Mammary epithelial cell (primary cell): ENCODE measurements at regions not wholly inside any gene's neighbourhood (a gene's known extent, or its start where the extent isn't known, plus 50 kb on each side); places are given as distances from the start of the nearest gene placed in this dataset.

Experiments used
- CTCF ChIP-seq, 2 donors: IDR thresholded peaks in 1 of 2; conservative IDR thresholded peaks in 1 of 2; 2 replicates each; pipeline ENCODE4 v1.5.1; 2011 to 2012; ENCODE audit warnings: inconsistent platforms in 2 of 2, low read length in 2 of 2, mild to moderate bottlenecking in 2 of 2, control low read depth in 1 of 2, low read depth in 1 of 2; ENCODE audit not compliant: insufficient read depth in 1 of 2; ENCODE audit errors: extremely low read depth in 1 of 2
- EZH2 ChIP-seq: IDR thresholded peaks from 2 replicates; pipeline ENCODE4 v1.6.1; 2012; ENCODE audit warnings: low read length, inconsistent platforms, borderline replicate concordance

GRCh38 chr11:45563171-45563570 is 102.3 kb downstream of the CHST1 start:
- TF ChIP-seq EZH2 (no peak), CTCF (conservative IDR thresholded peaks at IDR 0.05 in 1 of 2, IDR thresholded peaks at IDR 0.05 in 1 of 2; ENCODE audit: extremely low read depth in 1 of 2, insufficient read depth in 1 of 2, low read depth in 1 of 2, low read length in 2 of 2) (no peak)
